ENCODE measurements at regions not wholly inside any gene's neighbourhood (a gene's known extent, or its start where the extent isn't known, plus 50 kb on each side); places are given as distances from the start of the nearest gene placed in this dataset.

DNA sequence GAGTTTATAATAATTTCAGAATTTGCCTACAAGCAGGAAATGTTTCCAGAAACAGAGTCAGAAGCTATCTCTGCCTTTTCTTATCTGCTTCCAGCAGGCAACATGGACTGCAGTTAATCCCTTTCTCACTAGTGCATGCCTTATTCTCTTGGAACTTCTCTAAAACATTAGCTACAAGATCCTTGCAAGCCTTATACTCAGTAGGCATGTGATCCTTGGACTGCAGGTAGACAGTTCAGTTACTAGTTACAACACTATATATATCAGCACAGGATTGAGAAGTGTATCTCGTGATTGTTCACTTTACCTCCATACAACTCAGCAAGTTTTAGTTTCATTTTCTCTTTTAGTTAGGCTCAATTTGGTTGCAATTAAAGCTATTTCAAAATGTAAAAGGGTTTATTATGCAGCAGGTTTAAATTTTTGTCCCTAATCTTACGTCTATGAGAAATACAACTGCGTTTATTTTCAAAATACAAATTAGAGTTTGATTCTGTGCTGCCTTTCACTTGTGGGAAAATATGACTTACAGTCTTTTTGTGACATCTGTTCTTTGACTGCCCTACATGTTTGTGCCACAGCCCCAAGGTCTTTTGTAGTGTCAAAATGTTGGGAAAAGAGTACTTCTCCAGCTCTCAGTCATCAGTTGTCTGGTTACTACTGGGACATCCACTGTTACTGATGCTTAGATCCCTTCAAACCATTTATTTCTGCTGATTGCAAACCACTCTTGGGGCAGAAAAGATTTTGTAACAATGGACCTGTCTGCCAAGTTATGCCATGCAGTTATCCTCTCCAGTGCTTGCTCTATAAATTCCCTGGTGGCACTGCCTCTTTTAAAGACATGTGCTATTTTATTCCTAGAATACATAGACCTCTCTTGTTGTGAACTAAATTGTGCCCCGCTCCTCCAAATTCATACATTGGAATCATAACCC is 709.0 kb upstream of the FOXG1 start:
- TF ChIP-seq, protein P1, sequence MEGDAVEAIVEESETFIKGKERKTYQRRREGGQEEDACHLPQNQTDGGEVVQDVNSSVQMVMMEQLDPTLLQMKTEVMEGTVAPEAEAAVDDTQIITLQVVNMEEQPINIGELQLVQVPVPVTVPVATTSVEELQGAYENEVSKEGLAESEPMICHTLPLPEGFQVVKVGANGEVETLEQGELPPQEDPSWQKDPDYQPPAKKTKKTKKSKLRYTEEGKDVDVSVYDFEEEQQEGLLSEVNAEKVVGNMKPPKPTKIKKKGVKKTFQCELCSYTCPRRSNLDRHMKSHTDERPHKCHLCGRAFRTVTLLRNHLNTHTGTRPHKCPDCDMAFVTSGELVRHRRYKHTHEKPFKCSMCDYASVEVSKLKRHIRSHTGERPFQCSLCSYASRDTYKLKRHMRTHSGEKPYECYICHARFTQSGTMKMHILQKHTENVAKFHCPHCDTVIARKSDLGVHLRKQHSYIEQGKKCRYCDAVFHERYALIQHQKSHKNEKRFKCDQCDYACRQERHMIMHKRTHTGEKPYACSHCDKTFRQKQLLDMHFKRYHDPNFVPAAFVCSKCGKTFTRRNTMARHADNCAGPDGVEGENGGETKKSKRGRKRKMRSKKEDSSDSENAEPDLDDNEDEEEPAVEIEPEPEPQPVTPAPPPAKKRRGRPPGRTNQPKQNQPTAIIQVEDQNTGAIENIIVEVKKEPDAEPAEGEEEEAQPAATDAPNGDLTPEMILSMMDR (conservative IDR thresholded peaks at IDR 0.05; ENCODE audit: low read depth, low read length): no peak
- no peak for TF ChIP-seq EZH2 (IDR thresholded peaks at IDR 0.05; ENCODE audit: borderline replicate concordance, low read depth, low read length, poor library complexity, severe bottlenecking)

Data from A673 (cell line).